Trophoblast cell (in vitro differentiated cells and primary cell): ENCODE measurements at regions not wholly inside any gene's neighbourhood (a gene's known extent, or its start where the extent isn't known, plus 50 kb on each side); places are given as distances from the start of the nearest gene placed in this dataset.

Experiments used
- DNase-seq, 2 donors: peaks; one replicate each; pipeline ENCODE4 v3.0.0-alpha.2; 2016
- H2AFZ ChIP-seq: 2 replicates; pipeline ENCODE4 v1.6.1; 2013; ENCODE audit warnings: low read length, moderate library complexity, mild to moderate bottlenecking; ENCODE audit not compliant: insufficient read depth, poor library complexity
- H2AK5ac ChIP-seq: 2 replicates; pipeline ENCODE4 v1.6.1; 2013; ENCODE audit warnings: mild to moderate bottlenecking, low read length
- H2BK120ac ChIP-seq: 2 replicates; pipeline ENCODE4 v1.6.1; 2013; ENCODE audit warnings: low read length, mild to moderate bottlenecking, moderate library complexity; ENCODE audit not compliant: insufficient read depth, poor library complexity
- H2BK12ac ChIP-seq: 2 replicates; pipeline ENCODE4 v1.6.1; 2013; ENCODE audit warnings: mild to moderate bottlenecking, low read length, moderate library complexity
- H2BK5ac ChIP-seq: 2 replicates; pipeline ENCODE4 v1.6.1; 2013; ENCODE audit warnings: low read length, low read depth, moderate library complexity, mild to moderate bottlenecking; ENCODE audit not compliant: poor library complexity
- H3K14ac ChIP-seq: 2 replicates; pipeline ENCODE4 v1.6.1; 2013; ENCODE audit warnings: mild to moderate bottlenecking, low read length
- H3K18ac ChIP-seq: 2 replicates; pipeline ENCODE4 v1.6.1; 2013; ENCODE audit warnings: mild to moderate bottlenecking, low read length
- H3K23ac ChIP-seq: 2 replicates; pipeline ENCODE4 v1.6.1; 2013; ENCODE audit warnings: low read length
- H3K27ac ChIP-seq: 2 replicates; pipeline ENCODE4 v1.5.1; 2013; ENCODE audit warnings: low read depth, mild to moderate bottlenecking, inconsistent platforms, low read length, moderate library complexity
- H3K27me3 ChIP-seq: 2 replicates; pipeline ENCODE4 v1.6.1; 2013; ENCODE audit warnings: inconsistent platforms, mild to moderate bottlenecking, low read length, moderate library complexity; ENCODE audit not compliant: insufficient read depth
- H3K36me3 ChIP-seq, 2 experiments: 1 replicate in 1 of 2; 2 replicates in 1 of 2; pipeline ENCODE4 v1.6.1; 2013; ENCODE audit warnings: low read length in 2 of 2, mild to moderate bottlenecking in 2 of 2, moderate library complexity in 1 of 2; ENCODE audit not compliant: insufficient read depth in 2 of 2, control insufficient read depth in 1 of 2
- H3K4ac ChIP-seq: 2 replicates; pipeline ENCODE4 v1.6.1; 2013; ENCODE audit warnings: low read depth, mild to moderate bottlenecking, low read length, moderate library complexity
- H3K4me1 ChIP-seq, 2 experiments: 1 replicate in 1 of 2; 2 replicates in 1 of 2; pipeline ENCODE4 v1.6.1; 2013; ENCODE audit warnings: low read length in 2 of 2, mild to moderate bottlenecking in 2 of 2, moderate library complexity in 1 of 2; ENCODE audit not compliant: insufficient read depth in 2 of 2, control insufficient read depth in 1 of 2
- H3K4me2 ChIP-seq: 2 replicates; pipeline ENCODE4 v1.6.1; 2013; ENCODE audit warnings: inconsistent platforms, mild to moderate bottlenecking, low read length, moderate library complexity
- H3K4me3 ChIP-seq: 2 replicates; pipeline ENCODE4 v1.5.1; 2013; ENCODE audit warnings: mild to moderate bottlenecking, low read depth, low read length, inconsistent platforms
- H3K79me1 ChIP-seq: one replicate; pipeline ENCODE4 v1.6.1; 2013; ENCODE audit warnings: low read length
- H3K79me2 ChIP-seq: 2 replicates; pipeline ENCODE4 v1.6.1; 2013; ENCODE audit warnings: low read length, mild to moderate bottlenecking; ENCODE audit not compliant: control insufficient read depth, insufficient read depth, poor library complexity
- H3K9ac ChIP-seq: 2 replicates; pipeline ENCODE4 v1.6.1; 2013; ENCODE audit warnings: mild to moderate bottlenecking, low read length
- H3K9me3 ChIP-seq: 2 replicates; pipeline ENCODE4 v1.6.1; 2013; ENCODE audit warnings: low read depth, mild to moderate bottlenecking, control low read depth, inconsistent platforms, low read length; ENCODE audit not compliant: insufficient read depth
- H4K12ac ChIP-seq: 2 replicates; pipeline ENCODE4 v1.6.1; 2013; ENCODE audit warnings: low read depth, mild to moderate bottlenecking, low read length, moderate library complexity
- H4K8ac ChIP-seq: 2 replicates; pipeline ENCODE4 v1.6.1; 2013; ENCODE audit warnings: low read depth, mild to moderate bottlenecking, low read length, moderate library complexity
- H4K91ac ChIP-seq: one replicate; pipeline ENCODE4 v1.6.1; 2013; ENCODE audit warnings: low read depth, mild to moderate bottlenecking, low read length, moderate library complexity
- WGBS: extraction: QIAGEN DNeasy Blood & Tissue Kit; methylation state at CpG from one replicate; pipeline ENCODE4 v1.1.7; 2013; ENCODE audit warnings: missing lambda C conversion rate; ENCODE audit not compliant: insufficient read length, insufficient coverage; ENCODE audit errors: extremely low coverage; 5-methylcytosine and 5-hydroxymethylcytosine counted together

- no peak overlapping the region for H2AFZ ChIP-seq
- no peak overlapping the region for H4K91ac ChIP-seq
- H2AK5ac ChIP-seq = no peak overlapping the region
- H2BK120ac ChIP-seq = no peak overlapping the region
- no peak overlapping the region for H3K18ac ChIP-seq
- DNase-seq = no peak
- no peak overlapping the region for H4K12ac ChIP-seq
- no peak overlapping the region for H4K8ac ChIP-seq
- H3K9me3 ChIP-seq = no peaks in the 10 kb centered on the region
- no peak overlapping the region for H2BK5ac ChIP-seq
- no peak overlapping the region for H3K27ac ChIP-seq
- H3K4ac ChIP-seq = no peak overlapping the region
- H3K14ac ChIP-seq = no peak overlapping the region
- H3K79me1 ChIP-seq = no peaks in the 10 kb centered on the region
- H3K4me2 ChIP-seq = no peak overlapping the region
- H3K79me2 ChIP-seq = no peaks in the 10 kb centered on the region
- H3K23ac ChIP-seq = no peak overlapping the region
- H3K9ac ChIP-seq = no peak overlapping the region
- H3K36me3 ChIP-seq = no peaks in the 10 kb centered on the region
- no peaks in the 10 kb centered on the region for H3K27me3 ChIP-seq
- no CpG with 5 or more reads among the region's 6 CpGs for WGBS
- H3K4me3 ChIP-seq = no peak overlapping the region
- no peaks in the 10 kb centered on the region for H3K4me1 ChIP-seq
- H2BK12ac ChIP-seq = no peak overlapping the region
Measured at GRCh38 chr4:52192721-52193135, 141.6 kb downstream of the SPATA18 start.

- H3K36me3 ChIP-seq = no peaks in the 10 kb centered on the region
- H4K12ac ChIP-seq = no peak overlapping the region
- no peak overlapping the region for H4K8ac ChIP-seq
- no peak overlapping the region for H3K18ac ChIP-seq
- H3K4me3 ChIP-seq = no peak overlapping the region
- H2BK120ac ChIP-seq = no peak overlapping the region
- no peaks in the 10 kb centered on the region for H3K27me3 ChIP-seq
- no peak overlapping the region for H3K27ac ChIP-seq
- H4K91ac ChIP-seq = no peak overlapping the region
- no peak overlapping the region for H3K9ac ChIP-seq
- H3K79me2 ChIP-seq = no peaks in the 10 kb centered on the region
- DNase-seq = no peak
- H3K23ac ChIP-seq = no peak overlapping the region
- H2BK12ac ChIP-seq = no peak overlapping the region
- no CpG with 5 or more reads among the region's 5 CpGs for WGBS
- H3K4me2 ChIP-seq = no peak overlapping the region
- no peak overlapping the region for H3K4ac ChIP-seq
- no peaks in the 10 kb centered on the region for H3K4me1 ChIP-seq
- H3K79me1 ChIP-seq = no peaks in the 10 kb centered on the region
- H3K14ac ChIP-seq = no peak overlapping the region
- H2BK5ac ChIP-seq = no peak overlapping the region
- no peak overlapping the region for H2AFZ ChIP-seq
- peaks cover 6% of the 10 kb centered on the region for H3K9me3 ChIP-seq
- no peak overlapping the region for H2AK5ac ChIP-seq
Measured at GRCh38 chr4:52195869-52196268, 144.8 kb downstream of the SPATA18 start.

GRCh38 chr4:52196606-52197130 lies 145.6 kb downstream of the SPATA18 start:
- Histone ChIP-seq H2BK12ac (no peak overlapping the region), H3K4me3 (no peak overlapping the region), H3K27me3 (no peaks in the 10 kb centered on the region), H4K91ac (no peak overlapping the region), H3K18ac (no peak overlapping the region), H3K79me1 (no peaks in the 10 kb centered on the region), H3K23ac (no peak overlapping the region), H3K79me2 (no peaks in the 10 kb centered on the region), H2BK120ac (no peak overlapping the region), H4K12ac (no peak overlapping the region), H3K27ac (no peak overlapping the region), H3K14ac (no peak overlapping the region), H3K9ac (no peak overlapping the region), H2AK5ac (no peak overlapping the region), H3K4me1 (no peaks in the 10 kb centered on the region), H3K4me2 (no peak overlapping the region), H3K4ac (no peak overlapping the region), H3K36me3 (no peaks in the 10 kb centered on the region), H3K9me3 (peaks cover 6% of the 10 kb centered on the region), H2BK5ac (no peak overlapping the region), H4K8ac (no peak overlapping the region), H2AFZ (no peak overlapping the region)
- DNase-seq = no peak
- WGBS = no CpG with 5 or more reads among the region's 1 CpG

GRCh38 chr4:52197306-52197705 lies 146.2 kb downstream of the SPATA18 start:
- H4K12ac ChIP-seq = no peak overlapping the region
- no peak for DNase-seq
- H3K23ac ChIP-seq = no peak overlapping the region
- H3K18ac ChIP-seq = no peak overlapping the region
- H2BK12ac ChIP-seq = no peak overlapping the region
- no peak overlapping the region for H4K91ac ChIP-seq
- H3K9ac ChIP-seq = no peak overlapping the region
- no peaks in the 10 kb centered on the region for H3K79me1 ChIP-seq
- H3K9me3 ChIP-seq = peaks cover 6% of the 10 kb centered on the region
- no peaks in the 10 kb centered on the region for H3K79me2 ChIP-seq
- H3K27ac ChIP-seq = no peak overlapping the region
- H3K36me3 ChIP-seq = no peaks in the 10 kb centered on the region
- H2AFZ ChIP-seq = no peak overlapping the region
- H3K27me3 ChIP-seq = no peaks in the 10 kb centered on the region
- no peak overlapping the region for H2BK120ac ChIP-seq
- no peaks in the 10 kb centered on the region for H3K4me1 ChIP-seq
- no peak overlapping the region for H3K4me3 ChIP-seq
- H2AK5ac ChIP-seq = no peak overlapping the region
- H3K4ac ChIP-seq = no peak overlapping the region
- no peak overlapping the region for H3K14ac ChIP-seq
- H3K4me2 ChIP-seq = no peak overlapping the region
- no peak overlapping the region for H2BK5ac ChIP-seq
- WGBS = no CpG with 5 or more reads among the region's 2 CpGs
- H4K8ac ChIP-seq = no peak overlapping the region
